GM18867 (cell line): ENCODE measurements at regions not wholly inside any gene's neighbourhood (a gene's known extent, or its start where the extent isn't known, plus 50 kb on each side); places are given as distances from the start of the nearest gene placed in this dataset.

Source experiments
- ATAC-seq: cut with Tn5 transposase; IDR thresholded peaks from one replicate; pipeline ENCODE4 v1.9.1; 2021; ENCODE audit warnings: mild to moderate bottlenecking, moderate library complexity; ENCODE audit not compliant: unreplicated experiment

GRCh38 chr5:29995154-29995553 lies 1198.3 kb upstream of the CDH6 start:
- no peak for ATAC-seq

GRCh38 chr5:29994519-29994918 lies 1199.0 kb upstream of the CDH6 start:
- no peak for ATAC-seq

GRCh38 chr5:29993286-29993685 lies 1200.2 kb upstream of the CDH6 start:
- no peak for ATAC-seq

- ATAC-seq, result no peak
These were observed 1201.2 kb upstream of the CDH6 start for GRCh38 chr5:29992248-29992647.

GRCh38 chr5:29990681-29991080 lies 1202.8 kb upstream of the CDH6 start:
- no peak for ATAC-seq

GRCh38 chr5:29984156-29984540 lies 1209.3 kb upstream of the CDH6 start:
- no peak for ATAC-seq

- no peak for ATAC-seq
These were observed 1209.8 kb upstream of the CDH6 start for GRCh38 chr5:29983528-29984155.

- ATAC-seq, result no peak
These were observed 1211.0 kb upstream of the CDH6 start for GRCh38 chr5:29982457-29982856.

- ATAC-seq, result no peak
These were observed 1220.9 kb upstream of the CDH6 start for GRCh38 chr5:29972597-29972996.

- no peak for ATAC-seq
These were observed 1229.5 kb upstream of the CDH6 start for GRCh38 chr5:29963956-29964355.

GRCh38 chr5:29960323-29960722 lies 1233.2 kb upstream of the CDH6 start:
- ATAC-seq, result no peak

- ATAC-seq, result no peak
These were observed 1242.9 kb upstream of the CDH6 start for GRCh38 chr5:29950416-29951145.

- no peak for ATAC-seq
These were observed 1244.1 kb upstream of the CDH6 start for GRCh38 chr5:29949301-29949872.

GRCh38 chr5:29944327-29944726 lies 1249.2 kb upstream of the CDH6 start:
- ATAC-seq, result no peak

GRCh38 chr5:29942089-29942488 lies 1251.4 kb upstream of the CDH6 start:
- ATAC-seq, result no peak

GRCh38 chr5:29939988-29940387 lies 1253.5 kb upstream of the CDH6 start:
- no peak for ATAC-seq

- ATAC-seq, result no peak
These were observed 1258.1 kb upstream of the CDH6 start for GRCh38 chr5:29935371-29935770.

- no peak for ATAC-seq
These were observed 1263.2 kb upstream of the CDH6 start for GRCh38 chr5:29930316-29930715.

GRCh38 chr5:29924107-29924506 lies 1269.4 kb upstream of the CDH6 start:
- ATAC-seq, result no peak

- ATAC-seq, result no peak
These were observed 1287.7 kb upstream of the CDH6 start for GRCh38 chr5:29905626-29906353.

GRCh38 chr5:29902859-29903258 lies 1290.6 kb upstream of the CDH6 start:
- no peak for ATAC-seq

GRCh38 chr5:29899583-29899982 lies 1293.9 kb upstream of the CDH6 start:
- ATAC-seq, result no peak
